ENCODE measurements at regions not wholly inside any gene's neighbourhood (a gene's known extent, or its start where the extent isn't known, plus 50 kb on each side); places are given as distances from the start of the nearest gene placed in this dataset.

- no peak for TF ChIP-seq CTCF (IDR thresholded peaks at IDR 0.05; ENCODE audit: low read depth, low read length)
- no peak overlapping the region for H3K4me3 ChIP-seq (replicated peaks in 1 of 2; ENCODE audit: low read depth in 2 of 2, low read length in 2 of 2)
- no peak for DNase-seq (ENCODE audit: low read depth in 2 of 2)
Measured at GRCh38 chr10:57689596-57690297, 577.9 kb downstream of the IPMK start.

- H3K4me3 ChIP-seq (replicated peaks in 1 of 2; ENCODE audit: low read depth in 2 of 2, low read length in 2 of 2), result no peak overlapping the region
- no peak for TF ChIP-seq CTCF (IDR thresholded peaks at IDR 0.05; ENCODE audit: low read depth, low read length)
- DNase-seq (ENCODE audit: low read depth in 2 of 2), result no peak
Measured at GRCh38 chr10:57679916-57680315, 587.8 kb downstream of the IPMK start.

- H3K4me3 ChIP-seq (replicated peaks in 1 of 2; ENCODE audit: low read depth in 2 of 2, low read length in 2 of 2), result no peak overlapping the region
- no peak for TF ChIP-seq CTCF (IDR thresholded peaks at IDR 0.05; ENCODE audit: low read depth, low read length)
- no peak for DNase-seq (ENCODE audit: low read depth in 2 of 2)
Measured at GRCh38 chr10:57675125-57675524, 592.6 kb downstream of the IPMK start.

- DNase-seq (ENCODE audit: low read depth in 2 of 2), result no peak
- H3K4me3 ChIP-seq (replicated peaks in 1 of 2; ENCODE audit: low read depth in 2 of 2, low read length in 2 of 2), result no peak overlapping the region
- TF ChIP-seq CTCF (IDR thresholded peaks at IDR 0.05; ENCODE audit: low read depth, low read length), result no peak
Measured at GRCh38 chr10:57673446-57673960, 594.2 kb downstream of the IPMK start.

GRCh38 chr10:57664815-57665214 lies 602.9 kb downstream of the IPMK start:
- no peak for TF ChIP-seq CTCF (IDR thresholded peaks at IDR 0.05; ENCODE audit: low read depth, low read length)
- peak; percentile 4 to 41 for DNase-seq (ENCODE audit: low read depth in 2 of 2)
- H3K4me3 ChIP-seq (replicated peaks in 1 of 2; ENCODE audit: low read depth in 2 of 2, low read length in 2 of 2), result no peak overlapping the region

GRCh38 chr10:57663401-57663800 lies 604.3 kb downstream of the IPMK start:
- no peak overlapping the region for H3K4me3 ChIP-seq (replicated peaks in 1 of 2; ENCODE audit: low read depth in 2 of 2, low read length in 2 of 2)
- TF ChIP-seq CTCF (IDR thresholded peaks at IDR 0.05; ENCODE audit: low read depth, low read length), result no peak
- no peak for DNase-seq (ENCODE audit: low read depth in 2 of 2)

GRCh38 chr10:57661206-57661605 lies 606.5 kb downstream of the IPMK start:
- no peak for DNase-seq (ENCODE audit: low read depth in 2 of 2)
- H3K4me3 ChIP-seq (replicated peaks in 1 of 2; ENCODE audit: low read depth in 2 of 2, low read length in 2 of 2), result no peak overlapping the region
- TF ChIP-seq CTCF (IDR thresholded peaks at IDR 0.05; ENCODE audit: low read depth, low read length), result no peak
